HG03558 (cell line): ENCODE measurements at regions not wholly inside any gene's neighbourhood (a gene's known extent, or its start where the extent isn't known, plus 50 kb on each side); places are given as distances from the start of the nearest gene placed in this dataset.

ENCODE experiments used
- ATAC-seq: cut with Tn5 transposase; IDR thresholded peaks from one replicate; pipeline ENCODE4 v1.9.1; 2021; ENCODE audit warnings: moderate number of reproducible peaks; ENCODE audit not compliant: unreplicated experiment; ENCODE audit errors: extremely low read depth

DNA sequence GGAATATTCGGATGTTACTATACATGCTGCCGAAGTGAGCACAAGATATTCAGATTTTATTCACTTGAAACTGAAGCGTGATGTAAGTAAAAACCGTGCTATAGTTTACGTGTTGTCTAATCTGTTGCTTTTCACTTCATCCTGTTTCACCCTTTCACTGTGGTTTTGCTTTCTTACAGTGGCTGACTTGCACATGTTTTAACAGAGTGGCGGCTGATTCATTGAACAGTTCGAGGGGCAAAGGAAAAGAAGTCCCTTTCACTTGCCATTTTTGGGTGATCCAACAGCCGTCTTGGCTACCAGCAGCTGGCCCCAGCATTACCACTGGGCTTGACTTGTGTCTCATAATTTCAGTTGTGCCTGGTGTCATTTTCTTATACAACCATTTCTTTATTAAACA is 134.0 kb downstream of the IRX1 start:
- no peak for ATAC-seq

DNA sequence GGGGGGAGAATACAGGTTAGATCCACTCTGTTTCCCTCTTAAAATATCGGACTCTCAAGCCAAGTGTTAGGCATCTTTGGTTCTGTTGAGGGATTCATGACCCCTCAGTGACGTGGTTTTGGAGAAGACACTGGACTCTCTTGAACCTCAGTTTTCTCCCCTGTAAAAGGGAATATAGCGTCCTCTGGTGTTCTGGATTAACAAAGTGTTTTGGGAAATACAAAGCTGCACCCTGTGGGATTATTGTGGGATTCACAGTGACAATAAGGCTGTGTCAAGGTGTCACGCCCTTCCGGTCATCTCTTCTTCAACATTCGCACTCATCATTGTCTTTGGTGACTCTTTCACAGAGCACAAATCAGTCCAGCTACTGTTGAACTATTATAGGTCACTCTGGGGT is 139.0 kb downstream of the IRX1 start:
- no peak for ATAC-seq

DNA sequence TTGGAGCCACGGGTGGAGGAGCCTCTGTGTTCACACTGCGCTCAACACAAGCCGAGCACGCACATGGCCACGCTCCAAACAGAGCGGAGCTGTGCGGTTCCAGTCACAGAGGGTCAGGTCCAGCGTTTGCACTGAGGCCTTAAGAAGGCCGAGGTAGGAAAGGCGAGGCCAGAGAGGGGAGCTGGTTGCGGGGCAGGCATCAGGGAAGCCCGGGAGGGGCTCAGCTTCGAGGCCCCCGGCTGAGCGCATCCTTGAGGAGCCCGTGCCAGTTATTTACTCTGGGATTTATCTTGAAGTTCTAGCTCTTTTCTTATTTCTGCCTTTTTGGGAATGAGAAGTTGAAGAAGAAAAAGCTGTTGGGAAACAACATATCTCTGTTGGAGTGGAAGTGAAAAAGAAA is 140.8 kb downstream of the IRX1 start:
- ATAC-seq, result no peak

DNA sequence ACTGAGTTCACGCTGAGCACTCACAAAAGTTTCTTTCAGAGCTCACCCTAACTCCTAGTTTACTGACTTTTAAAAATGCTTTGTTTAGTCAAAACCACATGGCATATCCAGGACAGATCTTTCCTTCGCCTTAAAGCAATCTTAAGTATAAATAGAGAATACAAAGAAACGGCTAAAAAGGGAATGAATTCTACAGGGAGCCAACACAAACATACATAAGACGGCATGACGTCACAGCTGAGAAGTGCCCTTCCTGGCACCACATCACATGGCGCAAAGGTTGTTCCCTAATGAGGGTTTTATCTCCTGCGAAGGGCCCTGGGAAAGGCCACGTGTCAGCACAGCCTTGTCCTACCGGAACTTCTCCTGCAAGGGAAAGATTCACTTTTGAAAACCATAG is 141.3 kb downstream of the IRX1 start:
- no peak for ATAC-seq

DNA sequence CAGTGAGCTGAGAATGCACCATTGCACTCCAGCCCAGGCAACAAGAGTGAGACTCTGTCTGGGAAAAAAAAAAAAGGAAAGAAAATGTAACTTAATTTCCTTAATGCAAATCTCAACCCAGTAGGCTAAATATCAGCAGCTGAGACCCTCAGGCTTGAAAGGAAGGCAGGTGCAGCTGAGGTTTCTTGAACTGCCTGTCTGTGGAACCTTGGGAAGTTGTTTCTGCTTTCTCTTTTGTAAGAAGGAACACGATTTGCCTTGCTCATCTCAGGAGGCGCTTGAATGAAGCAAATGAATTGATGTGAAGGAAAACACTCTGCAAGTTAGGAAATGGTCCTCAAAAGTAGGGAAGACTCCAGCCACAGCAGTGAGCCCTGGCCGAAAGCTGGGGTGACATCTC is 143.3 kb downstream of the IRX1 start:
- ATAC-seq, result no peak

DNA sequence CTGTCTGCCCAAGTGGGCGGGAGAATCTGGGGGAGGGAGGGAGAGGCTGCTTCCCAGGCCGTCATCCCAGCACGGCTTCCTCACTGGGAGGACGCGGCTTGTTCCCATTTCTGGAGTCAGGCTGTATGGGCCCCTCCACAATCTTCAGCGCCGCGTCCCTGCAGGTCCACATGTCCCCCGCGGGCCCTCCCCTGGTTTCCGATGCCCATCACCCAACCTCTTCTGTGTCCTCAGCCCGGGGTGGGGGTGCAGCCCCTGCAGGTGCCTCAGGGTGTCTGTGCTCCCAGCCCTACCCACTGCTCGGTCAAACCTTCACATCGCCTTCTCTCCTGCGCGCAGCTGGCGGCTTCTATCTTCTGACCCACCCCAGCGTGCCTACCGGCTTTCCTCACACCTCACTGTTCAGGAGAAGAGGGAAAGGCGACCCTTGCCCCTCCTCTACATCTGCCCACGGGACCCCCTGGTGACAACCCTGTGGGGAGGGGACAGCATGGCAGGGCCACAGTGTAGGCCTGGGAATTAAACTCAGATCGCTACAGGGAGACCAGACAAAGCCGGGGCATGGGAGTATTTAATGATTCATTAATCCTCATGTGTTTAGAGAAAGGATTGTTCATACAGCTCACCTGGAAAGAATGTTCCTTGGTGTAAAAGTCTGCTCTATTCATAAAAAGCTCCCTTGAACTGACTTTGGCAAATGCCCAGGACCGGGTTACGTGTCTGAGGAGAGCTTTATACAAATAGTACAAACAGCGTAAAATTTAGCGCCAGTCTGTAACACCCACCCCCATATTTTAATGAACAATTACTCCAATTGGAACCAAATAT is 145.1 kb downstream of the IRX1 start:
- no peak for ATAC-seq

DNA sequence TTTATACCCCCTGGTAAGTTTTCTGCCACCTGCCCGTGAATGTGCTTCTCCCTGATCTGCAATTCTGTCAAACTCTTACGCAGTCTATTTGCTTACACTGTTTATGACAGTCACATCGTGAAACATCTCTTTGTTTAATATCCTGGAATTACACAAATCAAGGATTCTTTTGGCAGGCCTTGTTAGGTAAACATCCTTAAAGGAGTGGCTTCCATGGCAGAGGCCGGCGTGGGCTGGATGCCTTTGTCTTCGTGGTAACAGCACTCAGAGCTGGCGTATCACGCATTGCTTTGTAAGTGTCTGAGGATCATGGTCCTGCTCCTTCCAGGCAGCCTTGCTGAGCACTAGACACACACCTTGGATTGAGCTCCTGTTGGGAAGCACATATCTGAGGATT is 145.7 kb downstream of the IRX1 start:
- ATAC-seq, result no peak

DNA sequence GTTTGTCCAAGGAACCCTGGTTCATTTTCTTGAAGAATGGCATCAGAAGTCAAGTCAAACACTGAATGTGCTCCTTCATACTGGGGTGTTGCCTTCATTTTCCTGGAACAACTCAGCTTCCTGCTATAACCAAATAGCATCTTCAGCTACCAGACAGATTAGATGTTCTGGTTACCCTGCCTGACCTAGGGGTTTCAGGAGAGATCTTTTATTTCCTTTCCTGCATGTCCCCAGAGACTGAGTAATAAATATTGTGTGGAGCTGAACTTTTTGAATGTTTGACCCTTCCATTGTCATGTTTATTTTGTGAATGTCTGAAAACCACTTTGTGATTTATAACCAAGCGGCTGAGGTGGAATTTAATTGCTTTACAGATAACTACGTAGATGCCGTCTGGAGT is 147.1 kb downstream of the IRX1 start:
- ATAC-seq, result no peak

DNA sequence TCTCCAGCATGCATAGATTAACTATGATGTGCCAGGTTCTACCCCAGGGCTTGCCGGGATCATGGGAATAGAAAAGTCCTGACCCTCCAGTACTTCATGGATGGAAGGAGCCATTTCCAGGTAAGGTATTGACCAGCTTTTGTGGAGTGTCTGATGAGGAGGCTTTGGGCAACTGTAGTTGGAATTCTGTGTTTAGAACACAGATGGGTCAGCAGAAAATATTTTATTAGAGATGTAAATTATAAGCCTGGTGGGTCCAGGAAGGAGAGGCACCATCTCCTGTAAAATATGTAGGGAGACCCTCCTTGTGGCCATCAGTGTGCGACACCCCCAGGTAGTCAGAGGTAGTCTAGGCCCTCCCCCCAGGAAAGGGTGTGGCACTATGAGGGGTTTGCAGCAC is 156.2 kb downstream of the IRX1 start:
- no peak for ATAC-seq

DNA sequence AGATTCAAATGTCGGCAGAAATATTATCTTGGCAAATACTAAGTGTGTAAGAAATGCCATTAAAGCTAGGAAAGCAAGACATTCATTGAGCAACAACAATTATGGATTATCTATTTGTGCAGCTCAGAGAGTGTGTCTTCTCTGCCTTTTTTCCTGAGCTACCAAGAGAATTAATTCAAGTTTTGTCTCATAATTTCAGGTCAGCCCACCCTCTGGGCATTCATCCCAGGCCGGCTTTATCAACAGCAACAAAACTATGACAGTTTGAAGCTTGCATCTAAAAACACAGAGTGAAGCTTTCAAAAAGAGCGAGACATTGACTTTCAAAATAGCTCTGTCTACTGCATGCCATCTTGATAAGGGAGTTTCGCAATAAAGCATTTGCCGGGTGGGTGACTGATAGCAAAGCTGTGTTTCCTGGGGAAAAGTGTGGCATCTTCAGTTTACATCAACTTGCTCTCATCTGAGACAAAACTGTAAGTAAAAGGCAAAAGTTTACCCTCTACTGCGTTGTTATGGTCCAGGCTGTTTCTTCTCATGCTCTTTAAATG is 182.4 kb downstream of the IRX1 start:
- no peak for ATAC-seq

DNA sequence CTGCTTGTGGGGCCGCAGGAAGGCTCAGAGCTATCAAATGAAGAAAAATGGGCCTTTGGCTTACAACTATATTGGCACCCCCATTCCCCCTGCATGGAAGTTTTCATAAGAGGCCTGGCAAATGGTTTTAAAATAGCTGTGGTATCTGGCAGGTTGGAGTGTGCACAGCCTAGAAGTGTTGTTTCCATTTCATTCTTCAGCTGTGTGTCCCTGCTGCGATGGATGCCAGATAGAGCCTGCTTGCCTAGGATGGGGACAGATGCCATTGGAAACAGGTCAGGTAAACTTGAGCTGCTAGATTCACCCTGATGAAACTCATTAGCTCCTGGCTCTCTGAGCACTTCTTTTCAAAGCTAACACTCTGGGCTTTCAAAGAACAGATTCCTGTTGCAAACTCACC is 183.3 kb downstream of the IRX1 start:
- ATAC-seq, result no peak

DNA sequence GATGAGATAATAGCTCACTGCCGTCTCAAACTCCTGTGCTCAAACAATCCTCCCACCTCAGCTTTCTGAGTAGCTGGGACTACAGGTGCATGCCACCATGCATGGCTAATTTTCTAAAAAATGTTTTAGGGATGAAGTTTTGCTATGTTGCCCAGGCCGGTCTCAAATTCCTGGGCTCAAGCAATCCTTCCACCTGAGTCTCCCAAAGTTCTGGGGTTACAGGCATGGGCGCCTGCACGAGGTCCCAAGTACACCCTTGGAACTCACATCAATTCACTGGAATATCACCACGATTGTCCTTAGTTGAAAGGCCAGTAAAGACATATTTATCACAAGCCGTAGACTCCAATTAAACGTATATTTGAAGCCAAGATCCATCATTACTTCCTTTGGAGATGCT is 184.6 kb downstream of the IRX1 start:
- no peak for ATAC-seq

DNA sequence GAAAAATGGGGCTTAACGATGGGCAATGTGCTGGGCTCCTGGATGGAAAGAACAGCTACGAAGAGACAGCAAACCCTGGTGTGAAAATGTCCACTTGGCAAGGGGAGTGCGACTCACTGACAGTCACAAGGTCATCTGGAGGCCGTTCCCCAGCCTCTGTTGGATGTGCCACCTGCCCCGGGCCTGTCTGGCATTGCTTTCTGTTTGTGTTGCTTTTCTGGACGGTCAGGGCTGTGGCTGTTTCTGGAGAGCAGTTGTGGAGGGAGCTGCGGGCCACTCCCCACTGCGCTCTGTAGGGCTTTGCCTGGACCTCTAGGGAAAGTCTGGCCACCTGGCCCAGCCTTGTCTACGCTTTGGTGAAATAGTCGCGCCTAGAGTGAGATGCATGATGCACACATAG is 185.3 kb downstream of the IRX1 start:
- ATAC-seq, result no peak

DNA sequence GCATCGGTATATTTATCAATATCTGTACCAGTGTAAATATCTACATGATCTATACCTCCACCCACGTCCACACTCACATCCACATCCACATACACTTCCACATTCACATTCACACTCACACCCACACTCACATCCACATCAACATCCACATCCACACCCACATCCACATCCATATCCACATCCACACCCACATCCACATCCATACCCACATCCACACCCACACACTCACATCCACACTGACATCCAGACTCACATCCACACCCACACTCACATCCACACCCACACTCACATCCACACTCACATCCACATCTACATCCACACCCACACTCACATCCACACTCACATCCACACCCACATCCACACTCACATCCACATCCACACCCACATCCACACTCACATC is 189.2 kb downstream of the IRX1 start:
- ATAC-seq, result no peak

DNA sequence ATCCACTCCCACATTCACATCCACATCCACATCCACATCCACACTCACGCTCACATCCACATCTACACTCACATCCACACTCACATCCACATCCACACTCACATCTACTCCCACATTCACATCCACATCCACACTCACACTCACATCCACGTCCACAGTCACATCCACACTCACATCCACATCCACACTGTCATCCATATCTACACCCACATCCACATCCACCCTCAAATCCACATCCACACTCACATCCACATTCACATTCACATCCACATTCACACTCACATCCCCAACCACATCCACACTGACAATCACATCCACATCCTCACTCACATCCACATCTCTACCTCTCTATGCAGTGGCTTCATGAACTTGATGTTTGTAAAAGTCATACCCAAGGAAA is 190.5 kb downstream of the IRX1 start:
- ATAC-seq, result no peak

DNA sequence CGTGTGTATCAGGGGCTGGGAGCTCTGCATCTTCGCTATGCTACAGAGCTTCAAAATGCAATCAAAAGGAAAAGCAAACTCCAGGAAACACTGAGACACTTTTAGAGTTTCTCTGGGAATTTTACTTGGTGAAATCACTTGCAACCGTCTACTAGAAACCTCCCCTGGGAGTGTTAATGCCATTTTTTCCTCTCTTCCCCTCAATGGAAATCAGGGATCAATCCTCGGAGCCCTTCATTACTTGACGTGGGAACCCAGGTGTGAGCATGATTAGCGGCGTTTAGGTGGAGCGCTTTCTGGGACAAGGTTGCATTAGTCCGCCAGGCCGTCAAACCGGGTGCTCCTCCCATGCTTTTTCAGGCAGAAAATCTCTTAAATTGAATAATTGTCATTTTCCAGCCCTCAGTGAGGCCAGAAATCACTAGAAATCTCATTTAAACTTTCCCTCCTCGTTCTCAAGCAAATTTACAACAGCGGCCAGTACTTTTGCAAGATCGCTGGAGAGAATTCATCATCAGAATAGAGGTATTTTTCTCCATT is 191.3 kb downstream of the IRX1 start:
- ATAC-seq, result no peak

DNA sequence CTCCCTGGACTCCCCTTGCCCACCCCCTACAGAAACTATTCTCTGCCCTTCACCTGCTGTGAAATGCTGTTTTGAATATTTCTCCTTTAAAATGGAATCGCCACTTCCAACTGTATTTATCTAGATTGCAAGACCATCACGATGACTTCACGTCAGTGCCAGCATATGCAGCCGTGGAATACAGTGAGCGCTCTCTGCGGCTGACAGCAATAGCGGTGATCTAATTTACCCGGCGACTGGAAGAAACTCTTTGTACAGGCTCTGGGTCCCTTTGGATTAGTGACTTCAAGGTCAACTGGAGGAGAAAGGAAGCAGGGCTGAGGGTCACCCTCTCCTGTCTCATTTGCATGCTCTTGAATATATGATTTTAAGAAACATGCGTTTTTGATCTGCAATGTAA is 192.0 kb downstream of the IRX1 start:
- ATAC-seq, result no peak

DNA sequence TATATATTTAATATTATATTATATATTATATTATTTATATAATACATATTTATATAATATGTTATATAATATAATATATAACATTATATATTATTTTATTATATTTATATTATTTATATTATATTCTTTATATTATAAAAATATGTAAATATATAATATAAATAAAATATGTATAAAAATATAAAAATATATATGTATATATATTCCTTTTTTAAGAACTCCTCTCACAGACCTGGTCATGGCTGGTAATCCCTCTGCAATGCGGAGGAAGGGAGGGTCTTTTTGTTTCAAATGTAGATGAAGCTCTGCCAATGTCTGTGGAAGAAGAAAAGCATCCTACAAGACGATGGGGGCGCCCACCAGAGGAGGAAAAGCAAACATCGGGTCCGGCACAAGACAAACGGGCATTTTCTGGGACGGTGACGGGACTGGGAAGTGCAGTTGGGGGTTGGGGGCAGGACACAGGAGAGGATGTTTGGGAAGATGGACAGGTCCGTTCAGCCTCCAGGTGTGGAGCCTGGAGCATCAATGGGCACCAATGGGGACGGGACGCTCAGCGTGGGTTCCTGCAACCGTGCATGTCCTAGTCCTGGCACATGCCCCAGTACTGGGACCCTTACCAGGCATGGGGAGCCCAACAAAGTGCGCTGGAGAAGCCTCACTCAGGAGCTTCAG is 194.0 kb downstream of the IRX1 start:
- ATAC-seq, result no peak

DNA sequence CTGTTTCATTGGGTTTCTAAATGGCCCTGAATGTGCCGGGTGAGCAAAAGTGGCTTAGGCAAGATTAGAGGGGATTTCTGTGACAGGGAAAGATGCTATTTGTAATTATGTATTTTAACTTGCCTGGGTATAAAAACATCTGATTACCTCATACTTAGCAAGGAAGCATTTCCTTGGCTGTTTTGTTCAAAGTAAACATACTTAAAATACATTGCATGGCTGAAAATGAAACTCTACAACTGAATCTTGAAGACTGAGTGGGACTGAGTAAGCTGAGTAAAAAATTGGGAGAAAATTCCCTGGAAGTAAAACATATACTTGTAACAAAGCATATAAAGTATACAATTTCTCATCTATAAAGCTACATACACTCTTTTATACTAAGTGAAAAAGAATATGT is 197.5 kb downstream of the IRX1 start:
- ATAC-seq, result no peak

DNA sequence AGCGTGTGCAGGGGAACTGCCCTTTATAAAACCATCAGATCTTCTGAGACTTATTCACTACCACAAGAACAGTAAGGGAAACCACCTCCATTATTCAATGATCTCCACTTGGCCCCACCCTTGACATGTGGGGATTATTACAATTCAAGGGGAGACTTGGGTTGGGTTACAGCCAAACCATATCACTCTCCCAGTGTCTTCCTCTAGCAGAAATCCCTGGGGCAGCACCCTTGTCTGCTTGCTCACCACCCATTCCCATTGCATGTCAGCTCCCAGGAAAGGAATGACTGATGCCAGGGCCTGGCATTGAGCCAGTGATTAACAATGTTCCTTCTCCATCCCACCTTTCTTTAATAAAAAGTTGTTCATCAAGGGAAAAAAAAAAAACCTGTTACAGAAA is 199.0 kb downstream of the IRX1 start:
- ATAC-seq, result no peak

DNA sequence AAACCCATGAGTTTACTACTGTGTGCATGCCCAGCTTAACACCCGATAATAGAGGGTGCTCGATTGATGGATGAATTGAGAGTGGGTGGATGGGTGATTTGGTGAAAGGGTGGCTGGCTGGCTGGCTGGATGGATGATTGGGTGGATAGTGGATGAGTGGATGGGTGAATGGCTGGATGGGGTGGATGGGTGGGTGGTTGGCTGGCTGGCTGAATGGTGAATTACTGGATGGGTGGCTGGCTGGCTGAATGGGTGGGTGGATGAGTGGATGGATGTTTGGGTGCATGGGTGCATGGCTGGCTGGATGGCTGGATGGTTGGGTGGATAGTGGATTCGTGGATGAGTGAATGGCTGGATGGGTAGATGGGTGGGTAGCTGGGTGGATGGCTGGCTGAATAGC is 201.1 kb downstream of the IRX1 start:
- no peak for ATAC-seq

DNA sequence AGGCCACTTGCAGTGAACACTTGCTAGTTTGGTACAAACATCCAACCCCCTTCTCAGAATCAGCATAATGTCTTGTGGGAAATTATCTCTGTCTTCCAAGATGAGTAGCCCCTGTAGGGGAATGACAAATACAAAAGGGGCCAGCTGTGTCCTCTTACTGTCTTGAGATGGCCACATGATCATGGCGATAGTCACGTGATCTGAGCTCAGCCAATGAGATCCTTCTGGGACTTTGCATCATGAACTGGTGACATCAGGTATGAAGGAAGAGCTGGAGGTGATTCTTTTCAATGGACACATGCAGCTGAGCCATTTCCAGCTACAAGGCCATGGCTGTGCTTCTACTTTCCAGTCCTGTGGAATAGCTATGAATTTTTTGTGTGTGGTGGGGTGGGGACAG is 206.3 kb downstream of the IRX1 start:
- ATAC-seq, result no peak
